ENCODE measurements at regions not wholly inside any gene's neighbourhood (a gene's known extent, or its start where the extent isn't known, plus 50 kb on each side); places are given as distances from the start of the nearest gene placed in this dataset.

- TF ChIP-seq EZH2 (IDR thresholded peaks at IDR 0.05; ENCODE audit: insufficient read depth, poor library complexity, severe bottlenecking) (no peak), EZH2phosphoT487 (IDR thresholded peaks at IDR 0.05; ENCODE audit: insufficient read depth, low read depth) (no peak)
These were observed 325.9 kb upstream of the TNC start for GRCh38 chr9:115443890-115444289.
